Left renal cortex interstitium (tissue), 4 donors: ENCODE measurements at regions not wholly inside any gene's neighbourhood (a gene's known extent, or its start where the extent isn't known, plus 50 kb on each side); places are given as distances from the start of the nearest gene placed in this dataset.

ENCODE experiments used
- DNase-seq, 4 donors: peaks; one replicate each; pipeline ENCODE4 v3.0.0-alpha.2; 2013; ENCODE audit warnings: low read depth in 4 of 4, low spot score in 2 of 4, missing footprints in 1 of 4

GRCh38 chr2:74063486-74063885 is 78.8 kb downstream of the TET3 start:
- no peak for DNase-seq

GRCh38 chr2:74065456-74065855 is 80.7 kb downstream of the TET3 start:
- no peak for DNase-seq

DNA sequence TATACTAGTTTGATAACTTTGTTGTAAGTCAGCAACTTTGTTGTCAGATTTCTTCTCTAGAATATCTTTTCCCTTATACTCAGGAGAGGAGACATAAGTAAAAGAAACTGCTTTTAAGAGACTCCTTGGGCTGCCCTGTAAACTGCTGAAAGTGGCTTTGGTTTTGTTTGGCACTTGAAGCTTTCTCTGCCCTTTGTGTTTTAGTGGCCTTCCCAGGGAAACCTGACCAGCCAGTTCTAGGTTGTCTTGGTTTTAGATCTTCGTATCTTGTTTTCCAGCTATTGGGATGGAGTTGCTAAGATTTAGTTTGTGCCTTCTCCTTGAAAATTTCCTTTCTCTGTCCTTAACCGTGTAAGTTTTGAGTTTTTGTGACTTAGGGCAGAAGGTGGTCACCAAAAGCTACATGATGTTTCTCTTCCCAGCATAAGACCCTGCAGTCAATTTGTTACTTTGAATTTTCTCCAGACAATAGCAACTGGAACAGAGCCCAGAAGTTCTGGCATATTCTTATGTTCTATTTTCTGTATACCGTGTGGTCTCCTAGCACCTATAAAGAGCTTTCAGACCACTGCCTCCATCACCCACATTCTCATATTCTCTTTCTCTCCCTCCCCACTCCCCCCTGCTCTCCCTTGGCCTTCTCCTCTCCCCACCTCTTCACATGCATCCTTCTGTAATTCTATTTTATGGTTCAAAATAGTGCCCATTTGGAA is 81.1 kb downstream of the BOLA3 start:
- peak in 1 of 4 donors; percentile 2 for DNase-seq

DNA sequence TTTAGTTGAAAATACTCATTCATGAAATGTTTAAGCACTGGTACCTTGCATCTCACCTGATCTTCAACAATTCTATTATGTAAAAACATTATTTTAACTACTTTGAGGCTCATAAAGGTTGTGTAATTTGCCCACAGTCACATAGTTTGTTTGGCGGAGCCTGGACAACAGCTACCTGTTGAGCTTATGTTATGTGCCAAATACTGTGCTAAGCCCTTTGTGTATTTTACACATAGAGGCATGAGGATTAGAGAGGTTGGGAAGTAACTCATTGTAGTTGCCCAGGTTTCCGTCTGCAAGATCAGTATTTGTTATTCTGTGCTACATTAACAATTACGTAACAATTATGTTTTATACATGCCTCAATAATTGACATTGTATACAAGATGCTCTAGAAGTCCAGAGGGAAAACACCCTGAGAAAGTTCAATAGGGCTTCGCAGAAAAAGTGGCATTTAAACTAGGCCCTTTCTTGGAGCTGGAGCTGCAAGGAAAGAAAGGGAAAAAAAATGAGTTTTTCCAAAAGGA is 80.4 kb downstream of the BOLA3 start:
- no peak for DNase-seq

GRCh38 chr2:74070991-74071390 is 76.7 kb downstream of the BOLA3 start:
- no peak for DNase-seq

- DNase-seq, result no peak
Observed at GRCh38 chr2:74071426-74071825, 76.3 kb downstream of the BOLA3 start.

DNA sequence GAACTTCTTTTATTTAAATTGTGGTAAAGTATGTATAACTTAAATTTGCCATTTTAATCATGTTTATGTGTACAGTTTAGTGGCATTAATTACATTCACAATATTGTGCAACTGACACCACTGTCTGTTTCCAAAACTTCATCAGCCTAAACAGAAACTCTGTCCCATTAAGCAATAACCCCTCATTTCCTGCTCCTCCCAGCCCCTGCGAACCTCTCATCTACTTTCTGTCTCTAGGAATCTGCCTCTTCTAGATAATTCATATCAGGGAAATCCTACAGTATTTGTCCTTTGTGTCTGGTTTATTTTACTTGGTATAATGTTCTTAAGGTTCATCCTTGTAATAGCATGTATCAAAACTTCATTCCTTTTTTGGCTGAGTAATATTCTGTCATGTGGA is 75.1 kb downstream of the BOLA3 start:
- DNase-seq, result no peak

DNA sequence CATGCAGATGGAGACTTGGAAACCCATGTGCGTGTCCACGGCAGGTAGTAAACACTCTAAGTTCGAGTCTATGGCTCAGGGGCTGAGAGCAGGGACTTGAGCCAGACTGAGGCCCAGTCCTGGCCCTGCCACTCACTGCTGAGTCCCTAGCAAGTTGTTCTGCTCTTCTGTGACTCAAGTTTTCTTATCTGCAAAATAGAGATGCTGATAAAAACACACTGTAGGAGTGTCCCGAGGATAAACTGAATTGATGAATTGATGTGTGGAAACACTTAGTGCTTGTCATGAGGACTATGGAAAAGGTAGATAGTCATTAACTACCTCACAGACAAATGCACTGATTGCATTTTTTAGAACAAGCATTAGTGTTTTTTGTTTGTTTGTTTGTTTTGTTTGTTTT is 73.2 kb downstream of the BOLA3 start:
- no peak for DNase-seq

GRCh38 chr2:74076074-74076470 is 71.6 kb downstream of the BOLA3 start:
- DNase-seq, result no peak

GRCh38 chr2:74077636-74078035 is 70.1 kb downstream of the BOLA3 start:
- DNase-seq, result no peak

- no peak for DNase-seq
Observed at GRCh38 chr2:74078466-74078865, 69.2 kb downstream of the BOLA3 start.

GRCh38 chr2:74079522-74080341 is 68.0 kb downstream of the BOLA3 start:
- no peak for DNase-seq

- DNase-seq, result no peak
Observed at GRCh38 chr2:74080346-74080745, 67.4 kb downstream of the BOLA3 start.

DNA sequence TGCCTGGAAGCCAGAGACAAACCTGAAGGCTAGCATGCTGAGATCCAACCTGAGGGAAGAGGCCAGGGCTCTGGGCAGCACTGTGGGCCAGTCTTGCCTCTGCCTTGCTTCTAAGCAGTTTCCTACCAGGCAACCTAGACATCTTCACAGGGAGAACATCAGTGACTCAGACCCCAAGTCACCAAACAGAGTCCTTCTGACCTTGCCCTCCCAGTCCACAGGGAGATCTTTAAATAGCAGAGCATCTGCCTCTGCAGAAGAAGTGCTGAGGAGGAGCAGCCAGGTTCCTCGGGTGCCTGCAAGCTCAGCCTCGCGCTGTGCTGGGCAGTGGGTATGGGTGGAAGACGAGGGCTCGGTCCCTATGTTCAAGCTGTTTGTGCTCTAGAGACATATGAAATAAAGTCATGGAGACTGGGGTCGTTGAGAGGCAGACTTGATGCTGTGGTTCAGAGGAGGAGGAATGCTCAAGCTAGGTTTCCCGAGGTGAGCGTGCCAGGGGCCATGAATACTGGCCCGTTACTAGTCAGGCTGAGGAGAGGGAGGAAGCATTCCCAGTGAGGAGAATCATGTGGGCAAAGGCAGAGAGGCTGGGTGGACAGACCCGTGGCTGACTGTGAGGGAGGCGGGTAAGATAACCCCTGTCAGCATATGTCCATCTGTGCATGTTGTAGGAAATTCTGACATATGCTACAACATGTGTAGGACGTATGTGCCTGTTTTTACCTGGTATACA is 66.5 kb downstream of the BOLA3 start:
- DNase-seq, result no peak

DNA sequence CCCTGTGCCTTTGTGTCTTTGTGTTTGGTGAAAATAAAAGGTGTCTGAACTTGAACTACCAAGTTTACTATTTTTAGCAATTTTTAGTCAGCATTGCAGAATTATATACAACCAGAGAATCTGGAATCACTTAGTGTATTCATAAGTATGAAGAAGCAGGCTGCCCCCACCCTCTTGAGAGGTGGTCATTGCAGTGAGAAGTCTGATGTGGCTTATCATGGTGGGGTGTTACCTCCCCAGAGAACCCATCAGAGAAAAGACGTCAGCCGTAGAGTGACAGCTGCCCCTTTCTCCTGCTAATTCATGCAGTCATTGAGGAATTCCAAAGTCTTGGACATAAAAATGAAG is 66.0 kb downstream of the BOLA3 start:
- no peak for DNase-seq

DNA sequence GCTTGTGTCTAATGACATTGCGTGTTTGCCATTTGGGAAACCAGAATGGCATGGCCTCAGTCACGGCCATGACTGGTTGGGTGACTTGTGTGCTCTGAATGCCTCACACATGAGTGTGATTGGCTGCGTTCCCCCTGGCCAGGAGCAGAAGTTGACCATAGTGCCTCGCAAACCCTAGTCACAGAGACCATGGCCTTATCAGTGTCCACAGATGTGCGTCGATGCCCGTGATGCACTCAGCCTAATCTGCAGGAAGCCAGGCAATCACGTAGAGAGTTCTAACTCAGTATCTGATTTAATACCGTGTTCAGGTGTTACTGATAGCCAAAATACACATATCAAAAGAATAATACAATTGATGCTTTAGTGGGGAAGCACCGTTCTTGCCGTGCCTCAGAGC is 64.0 kb downstream of the BOLA3 start:
- no peak for DNase-seq
